ENCODE measurements at regions not wholly inside any gene's neighbourhood (a gene's known extent, or its start where the extent isn't known, plus 50 kb on each side); places are given as distances from the start of the nearest gene placed in this dataset.

DNA sequence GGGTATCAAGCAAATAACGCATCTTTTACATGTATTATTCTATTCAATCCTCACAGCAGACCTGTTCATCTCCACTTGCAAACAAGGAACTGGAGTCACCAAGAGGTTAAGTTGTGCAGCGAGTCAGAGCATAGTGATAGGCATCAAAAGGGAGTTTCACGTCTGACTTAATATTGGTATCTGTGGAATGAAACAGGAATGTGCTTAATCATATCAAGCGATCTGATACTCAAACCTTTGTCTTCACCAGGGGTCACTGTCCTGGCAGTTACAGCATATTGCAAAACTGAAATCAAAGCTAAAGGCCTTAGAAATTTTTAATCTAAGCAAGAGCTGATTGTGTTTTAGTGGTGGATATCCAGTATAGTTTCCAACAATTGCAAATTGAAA lies 271.6 kb downstream of the PLK2 start:
- H3K4me3 ChIP-seq (ENCODE audit: extremely low read depth in 1 of 4, insufficient read depth in 2 of 4, low read depth in 3 of 4, low read length in 4 of 4): no peak overlapping the region
- H3K27ac ChIP-seq (ENCODE audit: low read depth, low read length): no peak overlapping the region
- no peaks in the 10 kb centered on the region for H3K9me3 ChIP-seq (ENCODE audit: insufficient read depth in 2 of 2, low read depth in 1 of 2, low read length in 1 of 2)
- no peak overlapping the region for H2AFZ ChIP-seq (ENCODE audit: low read length)
- no peaks in the 10 kb centered on the region for H4K20me1 ChIP-seq (replicated peaks in 1 of 2; ENCODE audit: control insufficient read depth in 1 of 2, insufficient read depth in 2 of 2, low read length in 2 of 2)
- POLR2A ChIA-PET (ENCODE audit: partially characterized antibody): no interaction called here
- no peak overlapping the region for H3K9ac ChIP-seq (replicated peaks in 1 of 4; ENCODE audit: extremely low read depth in 1 of 4, low read depth in 3 of 4, low read length in 3 of 4)
- H3K4me1 ChIP-seq (replicated peaks in 1 of 4; ENCODE audit: control insufficient read depth in 3 of 4, insufficient read depth in 4 of 4, low read length in 3 of 4): peaks cover 0 to 2% (median 0%) of the 10 kb centered on the region in 4 experiments; a peak in 1 of 7 replicates
- H3K79me1 ChIP-seq (ENCODE audit: low read depth, low read length): no peaks in the 10 kb centered on the region
- no peak overlapping the region for H3K4ac ChIP-seq (replicated peaks; ENCODE audit: insufficient read length, low read depth, low read length)
- no peak overlapping the region for H2BK12ac ChIP-seq (ENCODE audit: low read depth, low read length)
- no peak for DNase-seq (ENCODE audit: low read depth in 1 of 2, low spot score in 2 of 2)
- H4K8ac ChIP-seq (ENCODE audit: extremely low read depth, insufficient read depth, low read length): no peak overlapping the region
- 91% methylated on average over 4 of the region's 4 CpGs; no CpG with 5 or more reads in 1 of the 2 experiments for WGBS, 2 experiments (ENCODE audit: extremely low coverage in 1 of 2, insufficient coverage in 1 of 2, insufficient read length in 1 of 2, insufficient replicate concordance in 2 of 2, low coverage in 1 of 2, low lambda C conversion rate in 2 of 2, missing lambda C conversion rate in 1 of 2)
- H3K36me3 ChIP-seq (ENCODE audit: control insufficient read depth in 2 of 4, insufficient read depth in 4 of 4, low read length in 3 of 4): no peaks in the 10 kb centered on the region
- no peak overlapping the region for H4K91ac ChIP-seq (replicated peaks; ENCODE audit: insufficient read length, low read length)
- H2BK20ac ChIP-seq (ENCODE audit: low read length): no peak overlapping the region
- H2BK15ac ChIP-seq (ENCODE audit: low read length): no peak overlapping the region
- no peak overlapping the region for H2AK5ac ChIP-seq (ENCODE audit: low read depth, low read length)
- no peak overlapping the region for H3K23ac ChIP-seq (ENCODE audit: insufficient read length)
- no peak overlapping the region for H3K14ac ChIP-seq (ENCODE audit: insufficient read length)
- H3K56ac ChIP-seq (replicated peaks; ENCODE audit: insufficient read length, low read depth, low read length): no peak overlapping the region
- no peaks in the 10 kb centered on the region for H3K27me3 ChIP-seq (replicated peaks in 1 of 4; ENCODE audit: control insufficient read depth in 3 of 4, extremely low read depth in 1 of 4, insufficient read depth in 3 of 4, low read length in 3 of 4)
- H3K4me2 ChIP-seq (ENCODE audit: insufficient read depth in 1 of 2, low read depth in 2 of 2, low read length in 2 of 2): no peak overlapping the region
- CTCF ChIA-PET (ENCODE audit: partially characterized antibody): interaction anchor here (1.5 kb wide), 1 partner anchor 273 kb away, joined by 4 read pairs; no protein-coding TSS in a partner anchor
- H2BK120ac ChIP-seq (replicated peaks; ENCODE audit: low read depth, low read length): no peak overlapping the region
- no peak overlapping the region for H2BK5ac ChIP-seq (ENCODE audit: low read depth, low read length)
- no peak for FAIRE-seq
- no peak overlapping the region for H4K5ac ChIP-seq (ENCODE audit: insufficient read length, low read depth, low read length)
- H3K18ac ChIP-seq (ENCODE audit: extremely low read depth, low read length): no peak overlapping the region
- no peaks in the 10 kb centered on the region for H3K23me2 ChIP-seq (ENCODE audit: low read depth, low read length)
- H3K79me2 ChIP-seq (ENCODE audit: control insufficient read depth in 1 of 2, insufficient read depth in 2 of 2, low read length in 2 of 2): no peaks in the 10 kb centered on the region
- TF ChIP-seq, protein P1, sequence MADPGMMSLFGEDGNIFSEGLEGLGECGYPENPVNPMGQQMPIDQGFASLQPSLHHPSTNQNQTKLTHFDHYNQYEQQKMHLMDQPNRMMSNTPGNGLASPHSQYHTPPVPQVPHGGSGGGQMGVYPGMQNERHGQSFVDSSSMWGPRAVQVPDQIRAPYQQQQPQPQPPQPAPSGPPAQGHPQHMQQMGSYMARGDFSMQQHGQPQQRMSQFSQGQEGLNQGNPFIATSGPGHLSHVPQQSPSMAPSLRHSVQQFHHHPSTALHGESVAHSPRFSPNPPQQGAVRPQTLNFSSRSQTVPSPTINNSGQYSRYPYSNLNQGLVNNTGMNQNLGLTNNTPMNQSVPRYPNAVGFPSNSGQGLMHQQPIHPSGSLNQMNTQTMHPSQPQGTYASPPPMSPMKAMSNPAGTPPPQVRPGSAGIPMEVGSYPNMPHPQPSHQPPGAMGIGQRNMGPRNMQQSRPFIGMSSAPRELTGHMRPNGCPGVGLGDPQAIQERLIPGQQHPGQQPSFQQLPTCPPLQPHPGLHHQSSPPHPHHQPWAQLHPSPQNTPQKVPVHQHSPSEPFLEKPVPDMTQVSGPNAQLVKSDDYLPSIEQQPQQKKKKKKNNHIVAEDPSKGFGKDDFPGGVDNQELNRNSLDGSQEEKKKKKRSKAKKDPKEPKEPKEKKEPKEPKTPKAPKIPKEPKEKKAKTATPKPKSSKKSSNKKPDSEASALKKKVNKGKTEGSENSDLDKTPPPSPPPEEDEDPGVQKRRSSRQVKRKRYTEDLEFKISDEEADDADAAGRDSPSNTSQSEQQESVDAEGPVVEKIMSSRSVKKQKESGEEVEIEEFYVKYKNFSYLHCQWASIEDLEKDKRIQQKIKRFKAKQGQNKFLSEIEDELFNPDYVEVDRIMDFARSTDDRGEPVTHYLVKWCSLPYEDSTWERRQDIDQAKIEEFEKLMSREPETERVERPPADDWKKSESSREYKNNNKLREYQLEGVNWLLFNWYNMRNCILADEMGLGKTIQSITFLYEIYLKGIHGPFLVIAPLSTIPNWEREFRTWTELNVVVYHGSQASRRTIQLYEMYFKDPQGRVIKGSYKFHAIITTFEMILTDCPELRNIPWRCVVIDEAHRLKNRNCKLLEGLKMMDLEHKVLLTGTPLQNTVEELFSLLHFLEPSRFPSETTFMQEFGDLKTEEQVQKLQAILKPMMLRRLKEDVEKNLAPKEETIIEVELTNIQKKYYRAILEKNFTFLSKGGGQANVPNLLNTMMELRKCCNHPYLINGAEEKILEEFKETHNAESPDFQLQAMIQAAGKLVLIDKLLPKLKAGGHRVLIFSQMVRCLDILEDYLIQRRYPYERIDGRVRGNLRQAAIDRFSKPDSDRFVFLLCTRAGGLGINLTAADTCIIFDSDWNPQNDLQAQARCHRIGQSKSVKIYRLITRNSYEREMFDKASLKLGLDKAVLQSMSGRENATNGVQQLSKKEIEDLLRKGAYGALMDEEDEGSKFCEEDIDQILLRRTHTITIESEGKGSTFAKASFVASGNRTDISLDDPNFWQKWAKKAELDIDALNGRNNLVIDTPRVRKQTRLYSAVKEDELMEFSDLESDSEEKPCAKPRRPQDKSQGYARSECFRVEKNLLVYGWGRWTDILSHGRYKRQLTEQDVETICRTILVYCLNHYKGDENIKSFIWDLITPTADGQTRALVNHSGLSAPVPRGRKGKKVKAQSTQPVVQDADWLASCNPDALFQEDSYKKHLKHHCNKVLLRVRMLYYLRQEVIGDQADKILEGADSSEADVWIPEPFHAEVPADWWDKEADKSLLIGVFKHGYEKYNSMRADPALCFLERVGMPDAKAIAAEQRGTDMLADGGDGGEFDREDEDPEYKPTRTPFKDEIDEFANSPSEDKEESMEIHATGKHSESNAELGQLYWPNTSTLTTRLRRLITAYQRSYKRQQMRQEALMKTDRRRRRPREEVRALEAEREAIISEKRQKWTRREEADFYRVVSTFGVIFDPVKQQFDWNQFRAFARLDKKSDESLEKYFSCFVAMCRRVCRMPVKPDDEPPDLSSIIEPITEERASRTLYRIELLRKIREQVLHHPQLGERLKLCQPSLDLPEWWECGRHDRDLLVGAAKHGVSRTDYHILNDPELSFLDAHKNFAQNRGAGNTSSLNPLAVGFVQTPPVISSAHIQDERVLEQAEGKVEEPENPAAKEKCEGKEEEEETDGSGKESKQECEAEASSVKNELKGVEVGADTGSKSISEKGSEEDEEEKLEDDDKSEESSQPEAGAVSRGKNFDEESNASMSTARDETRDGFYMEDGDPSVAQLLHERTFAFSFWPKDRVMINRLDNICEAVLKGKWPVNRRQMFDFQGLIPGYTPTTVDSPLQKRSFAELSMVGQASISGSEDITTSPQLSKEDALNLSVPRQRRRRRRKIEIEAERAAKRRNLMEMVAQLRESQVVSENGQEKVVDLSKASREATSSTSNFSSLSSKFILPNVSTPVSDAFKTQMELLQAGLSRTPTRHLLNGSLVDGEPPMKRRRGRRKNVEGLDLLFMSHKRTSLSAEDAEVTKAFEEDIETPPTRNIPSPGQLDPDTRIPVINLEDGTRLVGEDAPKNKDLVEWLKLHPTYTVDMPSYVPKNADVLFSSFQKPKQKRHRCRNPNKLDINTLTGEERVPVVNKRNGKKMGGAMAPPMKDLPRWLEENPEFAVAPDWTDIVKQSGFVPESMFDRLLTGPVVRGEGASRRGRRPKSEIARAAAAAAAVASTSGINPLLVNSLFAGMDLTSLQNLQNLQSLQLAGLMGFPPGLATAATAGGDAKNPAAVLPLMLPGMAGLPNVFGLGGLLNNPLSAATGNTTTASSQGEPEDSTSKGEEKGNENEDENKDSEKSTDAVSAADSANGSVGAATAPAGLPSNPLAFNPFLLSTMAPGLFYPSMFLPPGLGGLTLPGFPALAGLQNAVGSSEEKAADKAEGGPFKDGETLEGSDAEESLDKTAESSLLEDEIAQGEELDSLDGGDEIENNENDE (IDR thresholded peaks at IDR 0.05; ENCODE audit: insufficient replicate concordance, low read length): no peak

Measured in H1 (cell line).